ENCODE measurements at regions not wholly inside any gene's neighbourhood (a gene's known extent, or its start where the extent isn't known, plus 50 kb on each side); places are given as distances from the start of the nearest gene placed in this dataset.

DNA sequence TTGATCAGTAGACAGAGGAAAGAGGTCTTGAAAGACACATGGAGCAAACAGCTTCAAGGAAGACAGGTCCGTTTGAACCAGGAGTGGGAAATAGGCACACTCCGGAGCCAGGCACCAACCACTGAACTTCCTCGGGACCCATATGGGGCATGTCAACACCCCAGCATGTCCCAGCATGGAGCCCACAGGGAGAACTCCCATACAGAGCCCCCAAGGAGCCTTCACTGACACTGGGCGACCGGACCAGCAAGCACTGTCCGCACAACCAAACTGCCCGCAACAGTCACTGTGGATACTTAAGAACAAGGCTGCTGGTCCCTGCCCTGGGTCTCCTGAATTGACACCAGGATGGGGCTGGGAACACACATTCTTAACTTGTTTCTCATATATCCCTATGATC lies 286.2 kb upstream of the SALL3 start (continued):
- TF ChIP-seq REST (IDR thresholded peaks at IDR 0.05; ENCODE audit: borderline replicate concordance in 1 of 2, low read depth in 1 of 2, low read length in 2 of 2) (no peak), ZNF33A (CRISPR knock-in tag; IDR thresholded peaks at IDR 0.05; ENCODE audit: borderline replicate concordance) (no peak), MNT (IDR thresholded peaks at IDR 0.05) (no peak), MEIS1 (CRISPR knock-in tag; IDR thresholded peaks at IDR 0.05; ENCODE audit: borderline replicate concordance) (no peak)
- TF ChIP-seq, protein P1, sequence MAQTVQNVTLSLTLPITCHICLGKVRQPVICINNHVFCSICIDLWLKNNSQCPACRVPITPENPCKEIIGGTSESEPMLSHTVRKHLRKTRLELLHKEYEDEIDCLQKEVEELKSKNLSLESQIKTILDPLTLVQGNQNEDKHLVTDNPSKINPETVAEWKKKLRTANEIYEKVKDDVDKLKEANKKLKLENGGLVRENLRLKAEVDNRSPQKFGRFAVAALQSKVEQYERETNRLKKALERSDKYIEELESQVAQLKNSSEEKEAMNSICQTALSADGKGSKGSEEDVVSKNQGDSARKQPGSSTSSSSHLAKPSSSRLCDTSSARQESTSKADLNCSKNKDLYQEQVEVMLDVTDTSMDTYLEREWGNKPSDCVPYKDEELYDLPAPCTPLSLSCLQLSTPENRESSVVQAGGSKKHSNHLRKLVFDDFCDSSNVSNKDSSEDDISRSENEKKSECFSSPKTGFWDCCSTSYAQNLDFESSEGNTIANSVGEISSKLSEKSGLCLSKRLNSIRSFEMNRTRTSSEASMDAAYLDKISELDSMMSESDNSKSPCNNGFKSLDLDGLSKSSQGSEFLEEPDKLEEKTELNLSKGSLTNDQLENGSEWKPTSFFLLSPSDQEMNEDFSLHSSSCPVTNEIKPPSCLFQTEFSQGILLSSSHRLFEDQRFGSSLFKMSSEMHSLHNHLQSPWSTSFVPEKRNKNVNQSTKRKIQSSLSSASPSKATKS (CRISPR knock-in tag; IDR thresholded peaks at IDR 0.05) = no peak

Data from HepG2 (cell line).